Activated naive CD8-positive, alpha-beta T cell treated with anti-CD3 and anti-CD28 coated beads for 36 hours (primary cell): ENCODE measurements at regions not wholly inside any gene's neighbourhood (a gene's known extent, or its start where the extent isn't known, plus 50 kb on each side); places are given as distances from the start of the nearest gene placed in this dataset.

Source experiments
- DNase-seq: peaks from one replicate; pipeline ENCODE4 v3.0.0; 2021
- H3K27ac Mint-ChIP-seq: one replicate; pipeline ENCODE4 v1.8.0; 2022; ENCODE audit warnings: mild to moderate bottlenecking, moderate library complexity, mixed read lengths
- H3K27me3 Mint-ChIP-seq: one replicate; pipeline ENCODE4 v1.8.0; 2022; ENCODE audit warnings: mild to moderate bottlenecking, mixed read lengths
- H3K36me3 Mint-ChIP-seq: one replicate; pipeline ENCODE4 v1.8.0; 2021; ENCODE audit warnings: mild to moderate bottlenecking, mixed read lengths
- H3K4me1 Mint-ChIP-seq: one replicate; pipeline ENCODE4 v1.8.0; 2021; ENCODE audit warnings: mixed read lengths
- H3K4me3 Mint-ChIP-seq: one replicate; pipeline ENCODE4 v1.8.0; 2022; ENCODE audit warnings: mild to moderate bottlenecking, moderate library complexity, mixed read lengths
- H3K9me3 Mint-ChIP-seq: one replicate; pipeline ENCODE4 v1.8.0; 2022; ENCODE audit warnings: mixed read lengths

GRCh38 chr4:156487107-156487506 is 484.5 kb downstream of the PDGFC start:
- H3K4me3 Mint-ChIP-seq: no peak overlapping the region
- H3K27ac Mint-ChIP-seq: no peak overlapping the region
- H3K27me3 Mint-ChIP-seq: no peaks in the 10 kb centered on the region
- H3K4me1 Mint-ChIP-seq: no peaks in the 10 kb centered on the region
- H3K9me3 Mint-ChIP-seq: no peaks in the 10 kb centered on the region
- H3K36me3 Mint-ChIP-seq: no peaks in the 10 kb centered on the region
- DNase-seq: no peak

DNA sequence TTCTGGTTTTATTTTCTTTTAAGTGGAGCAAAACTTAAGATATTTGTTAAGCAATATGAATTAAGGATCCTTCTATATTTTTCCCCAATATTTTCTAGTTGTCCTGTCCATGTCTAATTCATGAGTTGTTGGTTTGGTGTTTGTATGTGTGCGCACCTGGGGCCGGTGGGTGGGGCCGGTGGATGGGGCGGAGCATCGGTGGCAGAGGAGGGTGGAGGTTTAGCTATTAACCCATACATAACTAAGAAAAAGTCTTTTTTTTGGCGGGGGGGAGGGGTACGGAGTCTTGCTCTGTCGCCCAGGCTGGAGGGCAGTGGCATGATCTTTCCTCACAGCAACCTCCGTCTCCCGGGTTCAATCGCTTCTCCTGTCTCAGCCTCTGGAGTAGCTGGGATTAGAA is 489.8 kb downstream of the PDGFC start:
- no peaks in the 10 kb centered on the region for H3K9me3 Mint-ChIP-seq
- H3K36me3 Mint-ChIP-seq: no peaks in the 10 kb centered on the region
- no peak overlapping the region for H3K27ac Mint-ChIP-seq
- H3K4me1 Mint-ChIP-seq: no peaks in the 10 kb centered on the region
- no peak overlapping the region for H3K4me3 Mint-ChIP-seq
- H3K27me3 Mint-ChIP-seq: no peaks in the 10 kb centered on the region
- no peak for DNase-seq

GRCh38 chr4:156477636-156478035 is 494.0 kb downstream of the PDGFC start:
- Mint-ChIP-seq H3K4me1 (no peaks in the 10 kb centered on the region), H3K4me3 (no peak overlapping the region), H3K9me3 (no peaks in the 10 kb centered on the region), H3K27me3 (no peaks in the 10 kb centered on the region), H3K36me3 (no peaks in the 10 kb centered on the region), H3K27ac (no peak overlapping the region)
- no peak for DNase-seq

DNA sequence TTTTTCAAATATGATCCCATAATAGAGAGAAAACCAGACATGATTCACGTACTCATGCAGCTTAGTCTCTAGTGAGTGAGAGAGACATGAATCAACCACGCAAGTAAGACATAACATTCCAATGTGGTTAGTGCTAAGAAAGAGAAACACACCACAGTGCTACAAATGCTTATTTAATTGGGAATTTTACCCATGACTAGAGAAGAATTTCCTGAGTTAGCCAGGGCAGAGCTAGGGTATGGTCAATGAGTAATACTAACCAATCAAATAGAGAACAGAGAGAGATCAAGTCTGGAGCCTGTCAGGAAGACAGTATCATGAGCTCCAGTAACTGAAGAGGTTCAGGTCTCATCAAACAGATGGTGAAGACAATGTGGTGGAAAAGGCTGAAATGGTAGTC is 495.2 kb downstream of the PDGFC start:
- H3K27ac Mint-ChIP-seq: no peak overlapping the region
- H3K36me3 Mint-ChIP-seq: no peaks in the 10 kb centered on the region
- no peaks in the 10 kb centered on the region for H3K9me3 Mint-ChIP-seq
- no peaks in the 10 kb centered on the region for H3K27me3 Mint-ChIP-seq
- no peaks in the 10 kb centered on the region for H3K4me1 Mint-ChIP-seq
- no peak for DNase-seq
- no peak overlapping the region for H3K4me3 Mint-ChIP-seq

DNA sequence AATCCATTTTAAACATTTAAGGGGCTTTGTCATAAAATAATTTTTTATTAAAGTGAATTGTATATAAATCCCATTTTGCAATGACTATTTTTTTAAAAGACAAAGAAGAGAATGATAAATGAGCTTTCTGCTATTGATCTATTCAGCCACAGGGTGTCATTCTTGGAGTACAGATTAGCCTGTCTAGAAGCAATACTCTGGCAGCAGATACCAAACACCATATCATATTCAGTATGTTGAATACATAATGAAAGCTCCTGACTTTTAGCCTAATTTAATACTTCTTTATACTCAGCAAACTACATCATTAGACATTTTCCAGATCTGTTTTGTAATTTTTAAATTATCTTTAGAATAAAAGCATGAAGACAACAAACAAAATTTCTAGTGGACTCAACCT is 496.3 kb downstream of the PDGFC start:
- Mint-ChIP-seq H3K4me3 (no peak overlapping the region), H3K9me3 (no peaks in the 10 kb centered on the region)
- DNase-seq: no peak

GRCh38 chr4:156473151-156473550 is 498.4 kb downstream of the PDGFC start:
- Mint-ChIP-seq H3K27ac (no peak overlapping the region), H3K36me3 (no peaks in the 10 kb centered on the region), H3K4me3 (no peak overlapping the region), H3K27me3 (no peaks in the 10 kb centered on the region), H3K4me1 (no peaks in the 10 kb centered on the region), H3K9me3 (no peaks in the 10 kb centered on the region)
- DNase-seq: no peak

More for the DNA sequence above, 496.3 kb downstream of the PDGFC start:
- Mint-ChIP-seq H3K27me3 (no peaks in the 10 kb centered on the region), H3K36me3 (no peaks in the 10 kb centered on the region), H3K4me1 (no peaks in the 10 kb centered on the region), H3K27ac (no peak overlapping the region)

- no peak overlapping the region for H3K27ac Mint-ChIP-seq
- no peak overlapping the region for H3K4me3 Mint-ChIP-seq
- no peaks in the 10 kb centered on the region for H3K9me3 Mint-ChIP-seq
- no peak for DNase-seq
- no peaks in the 10 kb centered on the region for H3K36me3 Mint-ChIP-seq
- H3K4me1 Mint-ChIP-seq: no peaks in the 10 kb centered on the region
- no peaks in the 10 kb centered on the region for H3K27me3 Mint-ChIP-seq
These were observed 499.0 kb downstream of the PDGFC start for GRCh38 chr4:156472624-156473023.

DNA sequence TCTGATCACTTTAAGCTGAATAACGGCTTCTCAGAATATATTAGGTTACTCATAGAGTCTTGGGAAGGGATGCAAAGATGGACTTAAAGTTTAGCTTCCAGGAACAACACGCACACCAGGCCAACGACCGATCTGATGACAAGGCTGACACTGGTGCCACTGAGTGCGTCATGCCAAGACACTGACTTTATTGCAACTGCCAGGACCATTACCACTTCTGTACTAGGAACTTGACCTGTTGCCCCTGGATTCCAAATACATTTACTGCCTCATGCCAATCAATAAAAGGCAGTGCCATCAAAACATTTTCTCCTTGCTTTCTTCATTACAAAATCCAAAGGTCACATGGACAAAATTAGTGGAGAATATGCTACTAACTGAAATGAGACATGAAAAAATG is 505.9 kb upstream of the CTSO start:
- H3K27me3 Mint-ChIP-seq: no peaks in the 10 kb centered on the region
- no peaks in the 10 kb centered on the region for H3K36me3 Mint-ChIP-seq
- H3K4me1 Mint-ChIP-seq: no peaks in the 10 kb centered on the region
- H3K4me3 Mint-ChIP-seq: no peak overlapping the region
- peaks cover 2% of the 10 kb centered on the region for H3K9me3 Mint-ChIP-seq
- no peak for DNase-seq
- H3K27ac Mint-ChIP-seq: no peak overlapping the region

GRCh38 chr4:156456830-156457229 is 503.2 kb upstream of the CTSO start:
- Mint-ChIP-seq H3K27me3 (no peaks in the 10 kb centered on the region), H3K27ac (no peak overlapping the region), H3K4me3 (no peak overlapping the region), H3K4me1 (no peaks in the 10 kb centered on the region), H3K36me3 (no peaks in the 10 kb centered on the region), H3K9me3 (peaks cover 5% of the 10 kb centered on the region)
- DNase-seq: no peak

GRCh38 chr4:156443488-156443887 is 489.8 kb upstream of the CTSO start:
- H3K4me3 Mint-ChIP-seq: no peak overlapping the region
- peaks cover 2% of the 10 kb centered on the region for H3K9me3 Mint-ChIP-seq
- no peaks in the 10 kb centered on the region for H3K4me1 Mint-ChIP-seq
- no peak for DNase-seq
- no peak overlapping the region for H3K27ac Mint-ChIP-seq
- H3K36me3 Mint-ChIP-seq: no peaks in the 10 kb centered on the region
- no peaks in the 10 kb centered on the region for H3K27me3 Mint-ChIP-seq

GRCh38 chr4:156442912-156443311 is 489.2 kb upstream of the CTSO start:
- Mint-ChIP-seq H3K36me3 (no peaks in the 10 kb centered on the region), H3K27me3 (no peaks in the 10 kb centered on the region), H3K4me3 (no peak overlapping the region), H3K27ac (no peak overlapping the region), H3K9me3 (peaks cover 2% of the 10 kb centered on the region), H3K4me1 (no peaks in the 10 kb centered on the region)
- no peak for DNase-seq

DNA sequence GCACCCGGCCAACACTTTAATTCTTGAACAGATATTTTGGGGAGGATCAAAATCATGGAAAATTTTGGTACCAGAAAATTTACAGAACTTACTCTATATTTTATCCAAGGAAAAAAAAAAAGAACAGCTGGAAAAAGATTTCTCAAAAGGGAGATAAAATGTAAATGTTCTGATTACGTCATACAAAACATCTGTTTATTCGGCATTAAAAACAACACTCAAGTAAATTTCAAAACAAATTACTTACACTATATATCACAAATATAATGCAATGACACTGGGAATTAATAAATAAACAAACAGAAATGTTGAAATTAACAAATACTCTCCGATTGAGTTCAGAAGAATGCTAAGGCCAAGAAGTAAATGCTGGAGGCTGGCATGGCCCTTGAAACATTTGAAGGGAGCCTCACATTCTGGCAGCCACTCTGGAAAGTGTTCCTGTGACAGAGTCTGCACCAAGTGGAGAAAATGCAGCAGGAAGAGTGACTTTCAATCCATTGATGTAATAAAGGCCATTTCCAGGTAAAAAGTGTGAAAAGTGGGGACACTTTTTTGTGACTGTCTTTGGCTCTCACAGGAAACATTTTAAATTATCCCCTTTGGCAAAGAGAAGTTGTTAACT is 486.0 kb upstream of the CTSO start:
- no peaks in the 10 kb centered on the region for H3K27me3 Mint-ChIP-seq
- H3K4me3 Mint-ChIP-seq: no peak overlapping the region
- no peaks in the 10 kb centered on the region for H3K4me1 Mint-ChIP-seq
- no peak for DNase-seq
- H3K27ac Mint-ChIP-seq: no peak overlapping the region
- peaks cover 4% of the 10 kb centered on the region for H3K9me3 Mint-ChIP-seq
- no peaks in the 10 kb centered on the region for H3K36me3 Mint-ChIP-seq

GRCh38 chr4:156437666-156438065 is 484.0 kb upstream of the CTSO start:
- Mint-ChIP-seq H3K27me3 (no peaks in the 10 kb centered on the region), H3K36me3 (no peaks in the 10 kb centered on the region), H3K4me3 (no peak overlapping the region), H3K4me1 (no peaks in the 10 kb centered on the region), H3K27ac (no peak overlapping the region), H3K9me3 (peaks cover 5% of the 10 kb centered on the region)
- DNase-seq: no peak

- H3K9me3 Mint-ChIP-seq: no peaks in the 10 kb centered on the region
- no peak overlapping the region for H3K4me3 Mint-ChIP-seq
- H3K27ac Mint-ChIP-seq: no peak overlapping the region
- DNase-seq: no peak
- H3K36me3 Mint-ChIP-seq: no peaks in the 10 kb centered on the region
- H3K4me1 Mint-ChIP-seq: no peaks in the 10 kb centered on the region
- H3K27me3 Mint-ChIP-seq: no peaks in the 10 kb centered on the region
These were observed 468.9 kb upstream of the CTSO start for GRCh38 chr4:156422576-156422975.

DNA sequence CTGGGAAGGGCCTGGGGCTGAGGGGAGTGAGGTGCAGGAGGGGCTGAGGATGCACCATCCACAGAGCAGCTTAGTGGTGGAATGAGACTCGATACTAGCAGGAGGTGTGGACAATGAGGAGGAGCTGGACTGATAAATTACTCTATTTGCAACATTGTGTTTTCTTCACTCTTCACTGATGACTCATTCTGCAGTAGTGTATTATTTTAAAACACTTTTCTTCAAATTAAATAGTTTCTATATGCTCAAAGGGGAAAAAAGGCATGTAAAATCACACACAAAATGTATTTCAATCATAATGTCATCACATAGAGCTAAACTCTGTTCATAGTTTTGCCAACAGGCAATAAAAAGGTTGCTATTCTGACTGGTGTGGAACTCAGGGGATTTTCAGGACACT is 467.0 kb upstream of the CTSO start:
- Mint-ChIP-seq H3K9me3 (no peaks in the 10 kb centered on the region), H3K4me1 (no peaks in the 10 kb centered on the region), H3K27ac (no peak overlapping the region), H3K27me3 (no peaks in the 10 kb centered on the region), H3K4me3 (no peak overlapping the region), H3K36me3 (no peaks in the 10 kb centered on the region)
- DNase-seq: no peak

DNA sequence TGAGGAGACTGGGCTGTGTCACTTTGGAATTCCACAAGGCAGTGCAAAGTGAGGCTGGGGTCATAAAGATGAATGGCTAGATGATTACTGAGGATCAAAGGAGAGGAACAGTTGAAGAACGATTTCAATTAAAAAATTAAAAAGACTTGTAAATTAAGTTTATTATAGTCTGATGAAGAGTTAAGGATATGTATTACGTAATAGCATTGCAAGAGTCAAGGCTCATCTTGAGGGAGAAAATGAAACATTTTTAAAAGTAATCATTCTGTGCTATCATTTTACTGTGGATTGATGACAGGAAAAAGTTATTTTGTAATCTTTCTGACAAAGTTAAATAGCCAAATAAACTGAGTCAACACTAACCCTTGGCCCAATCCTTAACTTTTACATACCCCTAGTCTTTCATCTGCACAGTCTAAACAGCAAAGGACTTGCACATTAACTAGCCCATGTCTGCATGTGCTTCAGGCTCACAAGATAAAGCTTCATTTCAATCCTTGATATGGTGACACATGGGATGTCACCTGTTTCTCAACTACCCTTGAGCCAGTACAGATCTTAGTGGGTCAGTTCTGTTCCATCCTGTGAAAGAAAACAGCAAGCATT is 465.5 kb upstream of the CTSO start:
- no peak overlapping the region for H3K27ac Mint-ChIP-seq
- no peaks in the 10 kb centered on the region for H3K4me1 Mint-ChIP-seq
- no peak overlapping the region for H3K4me3 Mint-ChIP-seq
- H3K36me3 Mint-ChIP-seq: no peaks in the 10 kb centered on the region
- H3K9me3 Mint-ChIP-seq: no peaks in the 10 kb centered on the region
- no peaks in the 10 kb centered on the region for H3K27me3 Mint-ChIP-seq
- no peak for DNase-seq
